ENCODE measurements at regions not wholly inside any gene's neighbourhood (a gene's known extent, or its start where the extent isn't known, plus 50 kb on each side); places are given as distances from the start of the nearest gene placed in this dataset.
"Not testable (repeated sequence)": the region's sequence is repeated elsewhere in the genome, so short reads cannot be mapped to it uniquely, and the experiment has no call there.

DNA sequence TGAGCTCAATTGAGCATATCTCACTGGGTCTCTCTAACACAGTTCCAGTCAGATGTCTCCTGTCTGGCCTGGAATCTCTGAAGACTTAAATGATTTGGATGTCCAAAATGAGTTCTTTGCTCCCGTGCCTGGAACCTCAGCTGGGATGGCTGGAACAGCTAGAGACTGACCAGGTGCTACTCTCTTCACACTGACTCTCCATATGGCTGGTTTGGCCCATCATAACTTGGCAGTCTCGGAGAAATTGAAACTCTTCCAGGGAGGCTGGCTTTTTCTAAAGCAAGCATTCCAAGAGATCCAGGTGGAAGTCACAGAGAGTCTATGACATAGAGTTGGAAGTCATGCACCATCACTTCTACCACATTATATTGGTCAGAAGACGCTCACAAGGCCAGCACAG, 129.6 kb upstream of the NOL4 start:
- DNase-seq, result no peak

DNA sequence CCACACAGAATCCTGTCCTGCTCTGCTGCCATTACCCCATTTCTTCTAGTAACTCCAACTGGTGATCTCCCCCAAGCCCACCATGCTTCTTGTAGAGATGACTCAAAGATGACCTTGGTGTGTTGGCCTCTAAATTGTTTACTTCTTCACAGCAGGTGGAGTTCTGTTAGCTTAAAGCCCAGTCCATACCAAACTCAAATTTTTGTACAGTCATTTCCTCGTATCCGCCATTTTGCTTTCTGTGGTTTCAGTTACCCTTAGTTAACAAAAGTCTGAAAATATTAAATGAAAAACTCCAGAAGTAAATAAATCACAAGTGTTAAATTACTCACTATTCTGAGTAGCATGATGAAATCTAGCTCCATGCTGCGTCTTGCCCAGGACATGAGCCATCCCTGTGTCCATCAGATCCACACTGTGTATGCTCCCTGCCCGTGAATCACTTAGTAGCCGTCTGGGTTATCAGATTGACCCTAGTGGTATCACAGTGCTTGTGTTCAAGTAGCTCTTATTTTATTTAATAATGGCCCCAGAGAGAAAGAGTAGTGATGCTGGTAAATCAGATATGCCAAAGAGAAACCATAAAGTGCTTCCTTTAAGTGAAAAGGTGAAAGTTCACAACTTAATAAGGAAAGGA, 133.3 kb upstream of the NOL4 start:
- no peak for DNase-seq

DNA sequence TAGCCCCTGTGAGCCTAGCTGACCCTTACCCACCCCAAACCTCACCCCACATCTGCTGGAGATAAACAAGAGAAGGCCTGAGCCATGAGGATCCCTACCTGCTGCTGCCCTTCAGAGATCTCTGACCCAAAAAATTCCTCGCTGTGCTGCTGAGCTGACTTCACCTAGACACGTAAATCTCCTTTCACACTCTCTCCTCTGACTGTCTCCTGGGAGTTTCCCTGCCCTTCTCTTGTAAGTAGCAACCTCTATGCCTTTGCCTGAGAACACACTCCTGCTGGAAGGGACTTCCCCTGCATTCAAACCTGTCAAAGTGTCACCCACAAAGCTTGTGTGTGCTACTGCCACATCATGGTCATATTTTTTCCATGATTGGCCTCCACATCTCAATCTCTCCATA, 134.2 kb upstream of the NOL4 start:
- no peak for DNase-seq

DNA sequence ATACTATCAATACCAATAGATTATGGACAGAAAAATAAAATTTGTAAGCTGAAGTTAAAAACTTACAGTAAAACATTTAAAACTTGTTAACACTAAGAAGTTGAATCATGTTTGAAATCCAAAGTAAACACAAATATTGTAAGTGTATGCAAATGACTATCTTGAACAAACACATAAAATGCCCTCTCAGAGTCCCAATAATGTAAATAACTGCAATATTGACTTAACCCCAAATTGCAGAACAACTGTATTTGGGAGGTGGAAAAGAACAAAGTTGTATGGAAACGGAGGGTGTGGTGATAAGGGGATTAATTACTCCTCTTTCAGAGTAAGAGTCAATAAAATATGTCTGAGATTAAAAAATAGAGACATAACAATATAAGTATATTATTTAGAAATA, 140.0 kb upstream of the NOL4 start:
- peak; percentile 72 for DNase-seq

DNA sequence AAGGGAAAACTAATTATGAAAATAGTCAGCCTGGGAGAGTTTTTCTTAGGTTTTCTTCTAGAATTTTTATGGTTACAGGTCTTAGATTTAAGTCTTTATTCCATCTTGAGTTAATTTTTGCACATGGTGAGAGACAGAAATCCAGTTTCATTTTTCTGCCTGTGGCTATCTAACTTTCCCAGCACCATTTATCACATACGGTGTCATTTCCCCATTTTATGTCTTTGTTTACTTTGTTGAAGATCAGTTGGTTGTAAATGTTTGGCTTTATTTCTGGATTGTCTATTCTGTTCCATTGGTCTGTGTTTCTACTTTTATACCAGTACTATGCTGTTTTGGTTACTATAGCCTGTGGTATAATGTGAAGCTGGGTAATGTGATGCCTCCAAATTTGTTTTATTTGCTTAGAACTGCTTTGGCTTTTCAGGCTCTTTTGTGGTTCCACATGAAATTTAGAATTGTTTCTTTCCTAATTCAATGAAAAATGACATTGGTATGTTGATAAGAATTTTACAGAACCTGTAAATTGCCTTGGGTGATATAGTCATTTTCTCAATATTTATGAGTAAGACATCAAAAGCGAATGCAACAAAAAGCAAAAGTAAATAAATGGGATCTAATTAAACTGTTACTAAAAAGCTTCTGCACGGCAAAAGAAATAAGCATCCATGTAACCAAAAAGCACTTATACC, 146.1 kb upstream of the NOL4 start:
- DNase-seq, result peak; percentile 75

DNA sequence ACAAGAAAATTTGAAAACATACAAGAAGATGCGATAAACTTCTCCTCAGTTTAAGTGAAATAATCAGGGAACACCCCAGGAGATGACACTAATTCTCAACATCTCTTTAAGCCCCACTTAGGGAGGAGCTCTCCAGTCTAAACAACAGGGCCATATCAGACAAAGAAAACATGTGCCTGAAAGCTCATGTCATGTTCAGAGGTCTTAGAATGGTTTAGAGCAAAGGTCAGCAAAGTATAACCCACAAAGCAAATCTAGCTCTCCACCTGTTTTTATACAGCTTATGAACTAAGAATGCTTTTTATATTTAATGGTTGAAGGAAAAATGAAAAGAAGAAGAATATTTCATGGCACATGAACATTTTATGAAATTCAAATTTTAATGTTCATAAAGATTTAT, 155.6 kb upstream of the NOL4 start:
- DNase-seq, result no peak

DNA sequence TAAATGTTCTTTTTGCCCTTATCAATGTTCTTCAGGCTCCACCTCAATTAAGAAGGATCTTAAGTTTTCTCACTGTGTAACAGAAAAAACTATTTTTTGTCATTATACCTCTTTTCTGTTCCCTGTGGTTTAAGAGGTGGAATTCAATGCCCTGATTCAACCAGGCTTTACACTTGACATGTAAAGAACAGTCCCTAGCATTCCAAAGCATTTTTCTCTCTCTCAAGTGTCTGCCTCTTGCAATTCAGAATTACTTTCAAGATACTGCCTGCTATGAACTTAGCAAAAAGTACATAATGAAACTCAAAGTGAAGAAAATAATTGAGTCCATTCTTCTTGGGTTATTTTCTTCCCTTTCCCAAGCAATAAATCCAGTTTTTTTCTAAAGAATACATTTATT, 160.6 kb upstream of the NOL4 start:
- DNase-seq, result no peak

DNA sequence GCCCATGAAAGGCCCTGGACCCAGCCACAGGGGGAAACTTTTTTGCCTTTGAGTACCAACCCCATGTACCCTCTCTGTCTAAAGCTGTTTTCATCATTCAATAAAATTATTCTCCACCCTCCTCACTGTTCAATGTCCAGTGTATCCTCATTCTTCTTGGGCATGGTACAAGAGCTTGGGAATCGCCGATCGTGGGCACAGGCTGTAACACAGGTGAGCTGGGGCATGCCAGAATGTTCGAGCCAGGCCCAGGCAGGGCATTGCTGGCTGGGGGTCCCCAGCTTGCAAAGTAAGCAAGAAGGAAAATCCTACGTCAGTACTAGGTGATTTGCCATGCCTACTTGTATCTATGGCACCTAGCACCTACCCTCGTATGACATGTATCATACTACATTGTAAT, 162.1 kb upstream of the NOL4 start:
- no peak for DNase-seq

DNA sequence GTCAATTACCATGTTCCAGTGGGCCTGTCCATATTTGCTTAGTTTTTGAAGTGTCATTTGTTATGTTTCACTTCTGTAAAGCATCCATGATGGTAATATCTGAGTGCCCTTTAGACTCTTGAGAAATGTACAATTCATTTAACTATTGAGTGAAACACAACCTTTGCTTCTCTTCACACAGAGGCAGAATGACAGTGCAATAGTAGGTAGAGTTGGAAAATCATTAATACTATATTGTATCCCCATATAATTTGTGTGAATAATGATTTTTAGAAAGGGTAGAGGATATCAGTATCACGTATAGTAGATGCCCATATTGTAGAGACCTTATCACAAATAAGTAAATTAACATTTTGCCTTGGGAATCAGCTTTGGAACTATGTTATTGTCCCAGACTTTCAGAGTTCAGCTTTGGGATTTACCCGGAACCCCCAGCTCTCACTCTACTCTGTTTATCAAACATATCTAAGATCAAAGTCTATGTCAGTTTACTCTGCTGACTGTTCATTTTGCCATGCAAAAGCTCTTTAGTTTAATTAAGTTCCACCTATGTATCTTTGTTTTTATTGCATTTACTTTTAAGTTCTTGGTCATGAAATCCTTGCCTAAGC, 172.7 kb upstream of the NOL4 start:
- no peak for DNase-seq

DNA sequence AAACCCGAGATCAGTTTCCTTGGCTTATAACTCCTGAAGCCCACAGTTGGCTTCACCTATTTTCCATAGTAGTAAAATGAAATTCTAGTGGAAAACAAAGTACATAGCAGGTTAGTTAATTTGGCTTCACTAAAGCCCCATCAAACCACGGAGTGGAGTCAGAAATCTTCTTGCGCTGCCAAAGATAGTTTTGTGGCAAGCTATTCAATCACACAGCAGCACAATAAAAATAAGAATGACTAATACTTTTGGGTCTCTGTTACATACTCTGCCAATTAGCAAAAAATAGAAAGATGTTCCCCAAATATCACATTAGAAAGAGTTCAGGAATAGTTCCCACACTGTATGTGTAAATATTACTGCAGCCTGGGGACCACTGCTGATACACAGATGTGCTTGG, 175.2 kb upstream of the NOL4 start:
- no peak for DNase-seq

DNA sequence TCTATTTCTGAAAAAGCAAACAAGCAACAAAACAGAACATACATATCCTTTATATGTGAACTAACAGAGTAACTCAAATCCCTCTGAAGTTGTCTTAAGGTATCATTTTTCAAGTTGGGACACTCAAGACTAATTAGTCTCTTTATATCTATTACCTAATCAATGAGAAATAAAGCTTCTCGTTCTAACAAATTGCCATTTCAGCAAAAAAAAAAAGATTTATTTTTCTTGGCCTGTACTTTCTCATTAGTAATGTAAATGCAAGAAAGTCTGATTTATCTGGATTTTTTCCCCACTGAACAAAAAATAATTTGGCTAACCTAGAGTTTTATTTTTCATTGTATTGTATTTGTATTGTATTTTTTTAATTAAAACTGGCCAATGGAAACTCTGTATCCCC, 176.1 kb upstream of the NOL4 start:
- no peak for DNase-seq

DNA sequence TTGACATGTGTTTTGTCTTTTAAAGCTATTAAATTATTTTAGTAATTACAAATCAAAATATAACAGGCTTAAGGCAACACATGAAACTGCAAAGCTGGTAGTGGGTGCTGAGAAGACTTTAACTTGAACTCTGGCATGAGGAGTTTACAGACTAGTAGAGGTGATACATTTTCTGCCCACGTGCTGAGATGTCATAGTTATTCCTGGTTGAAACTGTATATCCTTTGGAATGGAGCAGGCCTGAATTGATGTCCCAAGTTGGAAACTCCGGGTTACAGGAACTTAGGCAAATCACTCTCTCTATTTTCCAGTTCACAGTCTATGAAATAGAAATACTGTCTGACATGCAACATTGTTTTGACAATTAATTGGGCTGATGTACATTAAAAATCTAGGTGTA, 177.1 kb upstream of the NOL4 start:
- no peak for DNase-seq

DNA sequence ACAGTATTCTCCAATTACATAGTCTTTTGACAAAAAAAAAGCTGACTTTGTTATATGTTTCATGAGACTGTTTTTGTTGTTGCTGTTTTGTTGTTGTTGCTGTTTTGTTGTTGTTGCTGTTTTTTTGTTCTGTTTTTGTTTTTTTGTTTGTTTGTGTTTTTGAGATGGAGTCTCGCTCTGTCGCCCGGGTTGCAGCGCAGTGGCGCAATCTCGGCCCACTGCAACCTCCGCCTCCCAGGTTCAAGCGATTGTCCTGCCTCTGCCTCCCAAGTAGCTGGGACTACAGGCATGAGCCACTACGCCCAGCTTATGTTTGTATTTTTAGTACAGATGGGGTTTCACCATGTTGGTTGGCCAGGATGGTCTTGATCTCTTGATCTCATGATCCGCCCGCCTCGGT, 182.8 kb upstream of the NOL4 start:
- not testable (repeated sequence) for DNase-seq

DNA sequence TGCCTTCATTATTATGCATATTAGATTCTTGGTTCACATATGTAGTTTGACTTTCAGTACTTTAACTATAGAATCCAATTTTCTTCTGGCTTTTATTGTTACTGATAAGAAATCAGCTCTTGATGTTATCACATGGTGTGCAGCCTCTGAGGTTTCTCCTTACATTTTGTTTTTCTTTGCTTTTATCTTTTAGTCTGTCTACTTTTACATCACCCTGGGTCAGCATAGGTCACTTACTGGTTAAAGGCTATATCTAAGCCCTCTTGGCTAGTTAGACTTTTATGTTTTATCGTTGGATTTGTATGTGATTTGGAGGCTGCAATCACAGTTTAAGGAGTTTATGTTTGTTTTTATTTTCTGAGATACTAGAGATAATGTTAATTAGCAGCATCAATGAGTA, 187.2 kb upstream of the NOL4 start:
- no peak for DNase-seq

DNA sequence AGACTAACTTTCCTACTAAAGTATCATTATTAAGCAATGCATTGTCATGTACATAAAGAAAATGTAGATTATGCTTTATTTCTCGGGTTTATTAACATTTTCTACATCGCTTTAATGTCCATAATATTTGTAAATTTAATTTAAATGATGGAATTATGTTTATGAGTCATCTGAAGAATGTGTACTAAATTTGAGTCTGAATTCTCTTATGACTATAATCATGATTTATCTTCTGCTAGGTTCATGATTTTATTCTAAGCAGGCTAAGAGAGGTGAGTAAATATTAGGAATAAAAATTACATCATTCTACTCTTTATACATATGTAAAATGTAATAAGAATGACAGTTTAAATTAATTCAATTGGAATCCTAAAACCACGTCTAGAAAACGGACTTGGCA, 206.3 kb upstream of the NOL4 start:
- DNase-seq, result no peak

DNA sequence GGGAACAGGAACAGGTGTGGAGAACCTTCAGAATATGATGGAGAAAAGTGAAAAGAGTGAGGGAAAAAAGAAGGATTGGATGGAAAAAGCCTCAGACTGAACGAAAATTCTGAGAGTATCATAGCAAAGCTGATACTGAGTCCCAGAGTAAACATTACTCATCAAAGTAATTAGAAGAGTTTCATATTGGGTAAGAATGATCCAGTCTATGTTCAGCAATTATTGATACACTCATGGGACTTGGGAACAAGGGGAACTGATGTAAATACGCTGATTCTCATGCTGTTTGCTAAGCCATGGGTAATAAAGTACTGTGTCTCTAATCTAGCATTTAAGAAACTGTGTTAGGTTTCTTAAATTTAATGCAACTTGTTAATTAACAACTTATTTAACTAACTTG, 219.9 kb upstream of the NOL4 start:
- DNase-seq, result no peak

DNA sequence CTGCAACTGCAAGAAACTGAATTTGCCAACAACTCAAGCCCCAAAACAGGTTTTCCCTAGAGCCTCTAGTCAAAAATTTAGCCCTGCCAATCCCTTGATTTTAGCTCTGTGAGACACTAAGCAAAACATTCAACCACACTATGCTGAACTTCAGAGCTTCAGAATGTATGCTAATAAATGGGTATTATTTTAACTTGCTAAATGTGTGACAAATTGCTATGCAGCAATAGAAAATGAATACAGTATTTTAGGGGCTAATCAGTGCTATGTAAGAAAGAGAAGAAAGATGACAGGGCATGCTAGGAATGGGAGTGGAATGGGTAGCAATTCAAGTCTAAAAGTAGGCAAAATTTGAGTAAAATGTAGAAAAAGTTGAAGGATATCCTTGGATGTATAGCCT, 223.9 kb upstream of the NOL4 start:
- no peak for DNase-seq

DNA sequence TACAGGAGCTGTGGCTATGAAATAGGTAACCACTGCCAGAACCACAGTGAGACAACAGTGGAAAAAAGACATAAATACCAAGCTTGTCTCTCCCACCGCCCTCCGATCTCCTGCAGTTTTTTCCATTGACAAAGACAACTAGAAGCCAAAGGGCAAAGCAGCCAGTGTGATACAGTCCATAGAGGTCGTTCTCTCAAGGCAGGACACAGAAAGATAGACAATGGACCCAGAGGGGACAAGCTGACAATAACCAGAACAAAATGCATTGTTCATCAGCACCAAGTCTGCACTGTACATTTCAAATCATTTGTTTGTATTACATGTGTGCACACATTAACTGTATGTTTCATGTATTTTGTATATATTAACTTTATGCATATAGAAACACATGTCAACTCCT, 233.0 kb upstream of the NOL4 start:
- DNase-seq, result no peak

DNA sequence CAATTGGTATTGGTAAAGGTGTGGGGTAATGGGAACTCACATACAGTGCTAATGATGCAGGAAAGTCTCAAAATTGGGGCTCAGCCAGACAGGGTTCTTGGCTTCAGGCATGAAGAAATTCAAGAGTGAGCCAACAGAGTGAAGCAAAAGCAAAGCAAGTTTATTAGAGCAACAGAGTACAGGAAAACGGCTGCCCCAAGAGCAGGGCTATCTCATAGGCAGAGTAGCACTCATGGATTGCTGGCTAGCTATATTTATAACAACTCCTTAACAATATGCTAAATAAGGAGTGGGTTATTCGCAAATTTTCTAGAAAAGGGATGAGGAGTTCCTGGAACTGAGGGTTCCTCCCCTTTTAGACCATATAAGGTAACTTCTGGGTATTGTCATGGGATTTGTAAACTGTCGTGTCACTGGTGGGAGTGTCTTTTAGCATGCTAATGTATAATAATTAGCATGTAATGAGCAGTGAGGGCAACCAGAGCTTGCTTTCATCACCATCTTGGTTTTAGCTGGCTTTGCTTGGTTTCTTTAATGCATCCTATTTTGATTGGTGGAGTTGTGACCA, 233.8 kb upstream of the NOL4 start:
- no peak for DNase-seq

DNA sequence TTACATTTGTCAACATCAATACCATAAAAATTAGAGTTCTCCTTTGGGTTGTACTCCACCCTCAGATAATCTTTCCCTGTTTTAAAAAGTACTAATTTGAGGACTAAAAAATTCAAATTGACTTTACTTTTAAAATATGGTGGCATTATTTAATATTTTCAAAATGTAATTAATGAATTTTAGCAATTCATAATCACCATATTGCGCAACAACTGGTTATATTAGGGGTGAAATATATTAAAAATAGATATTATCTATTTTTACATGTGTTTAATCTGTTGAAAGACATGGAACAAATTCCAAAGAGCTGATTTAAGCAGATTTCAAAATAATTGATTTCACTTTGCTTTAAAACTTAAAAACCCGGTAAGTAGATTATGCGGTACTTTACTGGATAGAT, 236.6 kb upstream of the NOL4 start:
- DNase-seq, result no peak

DNA sequence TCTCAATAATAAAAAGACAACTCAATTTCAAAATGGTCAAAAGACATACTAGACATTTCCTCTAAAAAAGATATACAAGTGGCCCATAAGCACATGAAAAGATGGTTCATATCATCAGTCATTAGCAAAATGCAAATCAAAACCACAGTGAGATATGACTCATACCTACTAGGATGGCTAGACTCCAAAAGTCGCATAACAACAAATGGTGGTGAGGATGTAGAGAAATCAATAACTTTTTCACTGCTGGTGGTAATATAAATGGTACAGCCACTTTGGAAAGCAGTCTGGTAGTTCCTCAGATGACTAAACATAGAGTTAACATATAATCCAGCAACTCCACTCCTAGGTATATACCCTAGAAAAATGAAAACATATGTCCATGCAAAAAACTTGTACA, 242.3 kb upstream of the NOL4 start:
- DNase-seq, result no peak

DNA sequence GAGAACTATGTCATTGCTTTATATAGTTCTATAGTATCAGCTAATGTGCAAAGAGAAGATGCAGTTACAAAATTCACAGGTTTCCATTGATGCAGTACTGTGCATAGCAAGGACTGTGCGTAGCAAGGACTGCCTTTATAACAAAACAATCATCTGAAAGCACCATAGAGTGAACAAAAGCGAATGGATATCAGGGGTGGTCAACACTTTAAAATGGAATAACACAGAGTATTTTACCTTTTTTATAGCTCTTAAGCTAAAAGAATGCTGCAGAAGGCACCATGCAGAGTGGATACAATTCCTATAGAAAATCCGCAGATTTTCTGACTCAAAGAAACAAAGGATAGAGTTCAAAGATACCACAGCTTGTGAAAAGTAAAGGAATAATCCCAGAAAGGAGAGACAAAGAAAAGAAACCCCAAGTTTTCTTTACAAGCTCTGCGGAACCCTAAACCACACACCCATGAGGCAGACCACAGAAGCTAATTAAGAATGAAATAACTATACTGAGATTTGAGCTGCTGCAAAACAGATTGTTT, 229.9 kb upstream of the DTNA start:
- no peak for DNase-seq

DNA sequence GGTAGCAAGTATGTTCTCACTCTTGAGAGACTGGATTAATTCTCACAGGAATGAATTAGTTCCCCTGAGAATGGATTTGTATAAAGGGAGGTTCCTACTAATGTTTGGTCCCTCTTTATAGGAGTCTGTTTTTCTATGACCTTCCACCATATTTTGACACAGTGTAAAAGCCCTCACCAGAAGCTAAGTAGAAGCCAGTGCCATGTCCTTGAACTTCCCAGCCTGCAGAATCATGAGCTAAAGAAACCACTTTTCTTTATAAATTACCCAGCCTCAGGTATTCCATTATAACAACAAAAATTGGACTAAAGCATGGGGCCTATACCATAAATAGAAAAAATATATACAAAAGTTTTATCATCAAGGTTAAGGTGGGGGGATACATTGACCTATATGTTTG, 227.9 kb upstream of the DTNA start:
- DNase-seq, result no peak

DNA sequence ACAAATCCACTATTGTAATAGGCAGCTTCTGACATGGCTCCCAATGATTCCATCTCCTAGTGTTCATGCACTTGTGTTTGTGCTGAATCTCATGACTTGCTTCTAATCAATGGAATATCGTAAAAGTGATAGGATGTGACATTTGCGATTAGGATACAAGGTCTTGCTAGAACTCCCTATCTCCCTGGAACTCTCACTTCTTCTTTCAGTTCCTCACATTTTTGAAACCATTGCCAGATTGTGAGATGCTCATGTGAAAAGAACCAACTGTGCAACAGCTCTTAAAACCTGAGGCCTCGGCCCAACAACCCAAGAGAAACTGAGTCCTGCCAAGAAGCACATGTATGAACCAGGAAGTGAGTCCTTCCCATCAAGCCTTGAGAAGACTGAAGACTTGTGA, 226.9 kb upstream of the DTNA start:
- DNase-seq, result no peak

Data from NCI-H748 treated with DMSO at 0.1 percent for 48 hours (cell line).